ENCODE measurements at regions not wholly inside any gene's neighbourhood (a gene's known extent, or its start where the extent isn't known, plus 50 kb on each side); places are given as distances from the start of the nearest gene placed in this dataset.
A peak's percentile ranks its signal among the peaks of the same experiment; 100 is the strongest.

- Histone ChIP-seq H3K79me1 (ENCODE audit: low read length) (no peaks in the 10 kb centered on the region), H3K36me3 (ENCODE audit: control insufficient read depth in 1 of 2, insufficient read depth in 2 of 2, low read length in 2 of 2) (no peaks in the 10 kb centered on the region), H2BK120ac (ENCODE audit: insufficient read depth, low read length, poor library complexity) (no peak overlapping the region), H2AK5ac (ENCODE audit: low read length) (no peak overlapping the region), H3K27ac (ENCODE audit: low read depth, low read length) (no peak overlapping the region), H3K9ac (ENCODE audit: low read length) (no peak overlapping the region), H3K27me3 (ENCODE audit: insufficient read depth, low read length) (no peaks in the 10 kb centered on the region), H3K4me1 (ENCODE audit: control insufficient read depth in 1 of 2, insufficient read depth in 2 of 2, low read length in 2 of 2) (no peaks in the 10 kb centered on the region), H2BK12ac (ENCODE audit: low read length) (no peak overlapping the region), H3K14ac (ENCODE audit: low read length) (no peak overlapping the region), H3K79me2 (ENCODE audit: control insufficient read depth, insufficient read depth, low read length, poor library complexity) (no peaks in the 10 kb centered on the region), H3K4me2 (ENCODE audit: low read length) (no peak overlapping the region), H4K12ac (ENCODE audit: low read depth, low read length) (no peak overlapping the region), H3K9me3 (ENCODE audit: insufficient read depth, low read depth, low read length) (peaks cover 2% of the 10 kb centered on the region), H3K4me3 (ENCODE audit: low read depth, low read length) (no peak overlapping the region), H3K23ac (ENCODE audit: low read length) (no peak overlapping the region), H4K8ac (ENCODE audit: low read depth, low read length) (no peak overlapping the region), H3K18ac (ENCODE audit: low read length) (no peak overlapping the region), H2BK5ac (ENCODE audit: low read depth, low read length, poor library complexity) (no peak overlapping the region), H3K4ac (ENCODE audit: low read depth, low read length) (no peak overlapping the region), H4K91ac (ENCODE audit: low read depth, low read length) (no peak overlapping the region), H2AFZ (ENCODE audit: insufficient read depth, low read length, poor library complexity) (no peak overlapping the region)
- peak in 1 of 2 donors; percentile 24 for DNase-seq
- no CpG with 5 or more reads among the region's 3 CpGs for WGBS (ENCODE audit: extremely low coverage, insufficient coverage, insufficient read length)
Measured at GRCh38 chr2:535222-535621, 142.0 kb downstream of the TMEM18 start.

GRCh38 chr2:529852-530251, 147.4 kb downstream of the TMEM18 start:
- Histone ChIP-seq H3K4me2 (ENCODE audit: low read length) (no peak overlapping the region), H3K9me3 (ENCODE audit: insufficient read depth, low read depth, low read length) (peaks cover 6% of the 10 kb centered on the region), H3K36me3 (ENCODE audit: control insufficient read depth in 1 of 2, insufficient read depth in 2 of 2, low read length in 2 of 2) (no peaks in the 10 kb centered on the region), H3K27me3 (ENCODE audit: insufficient read depth, low read length) (no peaks in the 10 kb centered on the region), H2AFZ (ENCODE audit: insufficient read depth, low read length, poor library complexity) (no peak overlapping the region), H2BK5ac (ENCODE audit: low read depth, low read length, poor library complexity) (no peak overlapping the region), H3K4ac (ENCODE audit: low read depth, low read length) (no peak overlapping the region), H4K8ac (ENCODE audit: low read depth, low read length) (no peak overlapping the region), H3K18ac (ENCODE audit: low read length) (no peak overlapping the region), H2BK120ac (ENCODE audit: insufficient read depth, low read length, poor library complexity) (no peak overlapping the region), H3K14ac (ENCODE audit: low read length) (no peak overlapping the region), H3K27ac (ENCODE audit: low read depth, low read length) (no peak overlapping the region), H3K23ac (ENCODE audit: low read length) (no peak overlapping the region), H3K4me1 (ENCODE audit: control insufficient read depth in 1 of 2, insufficient read depth in 2 of 2, low read length in 2 of 2) (peaks cover 4 to 9% of the 10 kb centered on the region in 2 experiments), H2AK5ac (ENCODE audit: low read length) (no peak overlapping the region), H3K9ac (ENCODE audit: low read length) (no peak overlapping the region), H3K4me3 (ENCODE audit: low read depth, low read length) (no peak overlapping the region), H4K12ac (ENCODE audit: low read depth, low read length) (no peak overlapping the region), H3K79me1 (ENCODE audit: low read length) (peaks cover 2% of the 10 kb centered on the region), H3K79me2 (ENCODE audit: control insufficient read depth, insufficient read depth, low read length, poor library complexity) (no peaks in the 10 kb centered on the region), H4K91ac (ENCODE audit: low read depth, low read length) (no peak overlapping the region), H2BK12ac (ENCODE audit: low read length) (no peak overlapping the region)
- WGBS (ENCODE audit: extremely low coverage, insufficient coverage, insufficient read length), result 100% methylated on average over 1 of the region's 2 CpGs
- no peak for DNase-seq

GRCh38 chr2:529424-529823, 147.8 kb downstream of the TMEM18 start:
- Histone ChIP-seq H3K18ac (ENCODE audit: low read length) (no peak overlapping the region), H2BK5ac (ENCODE audit: low read depth, low read length, poor library complexity) (no peak overlapping the region), H3K36me3 (ENCODE audit: control insufficient read depth in 1 of 2, insufficient read depth in 2 of 2, low read length in 2 of 2) (no peaks in the 10 kb centered on the region), H3K79me1 (ENCODE audit: low read length) (peaks cover 5% of the 10 kb centered on the region), H3K4ac (ENCODE audit: low read depth, low read length) (no peak overlapping the region), H3K9me3 (ENCODE audit: insufficient read depth, low read depth, low read length) (peaks cover 6% of the 10 kb centered on the region), H3K23ac (ENCODE audit: low read length) (no peak overlapping the region), H3K4me2 (ENCODE audit: low read length) (no peak overlapping the region), H3K27ac (ENCODE audit: low read depth, low read length) (no peak overlapping the region), H4K8ac (ENCODE audit: low read depth, low read length) (no peak overlapping the region), H3K4me3 (ENCODE audit: low read depth, low read length) (no peak overlapping the region), H3K27me3 (ENCODE audit: insufficient read depth, low read length) (no peaks in the 10 kb centered on the region), H3K4me1 (ENCODE audit: control insufficient read depth in 1 of 2, insufficient read depth in 2 of 2, low read length in 2 of 2) (peaks cover 7 to 12% of the 10 kb centered on the region in 2 experiments), H4K91ac (ENCODE audit: low read depth, low read length) (no peak overlapping the region), H2BK120ac (ENCODE audit: insufficient read depth, low read length, poor library complexity) (no peak overlapping the region), H2AFZ (ENCODE audit: insufficient read depth, low read length, poor library complexity) (no peak overlapping the region), H3K9ac (ENCODE audit: low read length) (no peak overlapping the region), H2AK5ac (ENCODE audit: low read length) (no peak overlapping the region), H2BK12ac (ENCODE audit: low read length) (no peak overlapping the region), H4K12ac (ENCODE audit: low read depth, low read length) (no peak overlapping the region), H3K79me2 (ENCODE audit: control insufficient read depth, insufficient read depth, low read length, poor library complexity) (no peaks in the 10 kb centered on the region), H3K14ac (ENCODE audit: low read length) (no peak overlapping the region)
- peak in 1 of 2 donors; percentile 33 for DNase-seq
- no CpG with 5 or more reads among the region's 2 CpGs for WGBS (ENCODE audit: extremely low coverage, insufficient coverage, insufficient read length)

- Histone ChIP-seq H3K4me3 (ENCODE audit: low read depth, low read length) (no peak overlapping the region), H3K36me3 (ENCODE audit: control insufficient read depth in 1 of 2, insufficient read depth in 2 of 2, low read length in 2 of 2) (no peaks in the 10 kb centered on the region), H3K9me3 (ENCODE audit: insufficient read depth, low read depth, low read length) (peaks cover 6% of the 10 kb centered on the region), H3K27me3 (ENCODE audit: insufficient read depth, low read length) (no peaks in the 10 kb centered on the region), H3K27ac (ENCODE audit: low read depth, low read length) (no peak overlapping the region), H4K12ac (ENCODE audit: low read depth, low read length) (no peak overlapping the region), H2BK12ac (ENCODE audit: low read length) (no peak overlapping the region), H2BK120ac (ENCODE audit: insufficient read depth, low read length, poor library complexity) (no peak overlapping the region), H4K91ac (ENCODE audit: low read depth, low read length) (no peak overlapping the region), H3K4me1 (ENCODE audit: control insufficient read depth in 1 of 2, insufficient read depth in 2 of 2, low read length in 2 of 2) (peaks cover 14 to 23% of the 10 kb centered on the region in 2 experiments), H3K79me2 (ENCODE audit: control insufficient read depth, insufficient read depth, low read length, poor library complexity) (peaks cover 2% of the 10 kb centered on the region), H2AFZ (ENCODE audit: insufficient read depth, low read length, poor library complexity) (no peak overlapping the region), H3K79me1 (ENCODE audit: low read length) (peaks cover 10% of the 10 kb centered on the region), H3K4me2 (ENCODE audit: low read length) (no peak overlapping the region), H3K18ac (ENCODE audit: low read length) (no peak overlapping the region), H4K8ac (ENCODE audit: low read depth, low read length) (no peak overlapping the region), H3K14ac (ENCODE audit: low read length) (no peak overlapping the region), H2AK5ac (ENCODE audit: low read length) (no peak overlapping the region), H3K9ac (ENCODE audit: low read length) (no peak overlapping the region), H3K4ac (ENCODE audit: low read depth, low read length) (no peak overlapping the region), H3K23ac (ENCODE audit: low read length) (no peak overlapping the region), H2BK5ac (ENCODE audit: low read depth, low read length, poor library complexity) (no peak overlapping the region)
- no peak for DNase-seq
- WGBS (ENCODE audit: extremely low coverage, insufficient coverage, insufficient read length), result no CpG with 5 or more reads among the region's 12 CpGs
Measured at GRCh38 chr2:527581-527980, 149.6 kb downstream of the TMEM18 start.
